ENCODE measurements at regions not wholly inside any gene's neighbourhood (a gene's known extent, or its start where the extent isn't known, plus 50 kb on each side); places are given as distances from the start of the nearest gene placed in this dataset.

- Histone ChIP-seq H3K27me3 (ENCODE audit: insufficient read depth, poor library complexity, severe bottlenecking) (peaks cover 4% of the 10 kb centered on the region), H3K4me3 (replicated peaks; ENCODE audit: insufficient read depth, low read length) (no peak overlapping the region), H3K27ac (replicated peaks) (no peak overlapping the region)
- DNase-seq (ENCODE audit: low read depth in 1 of 2, low spot score in 1 of 2): no peak
- TF ChIP-seq GABPA (IDR thresholded peaks at IDR 0.05; ENCODE audit: low read depth) (no peak), POLR2AphosphoS5 (IDR thresholded peaks at IDR 0.05; ENCODE audit: low read depth) (no peak), CTCF (IDR thresholded peaks at IDR 0.05; ENCODE audit: insufficient read depth, low read length) (no peak), REST (IDR thresholded peaks at IDR 0.05; ENCODE audit: insufficient replicate concordance, low read depth) (no peak)
These were observed 497.4 kb upstream of the PODXL start for GRCh38 chr7:132053871-132054270.

DNA sequence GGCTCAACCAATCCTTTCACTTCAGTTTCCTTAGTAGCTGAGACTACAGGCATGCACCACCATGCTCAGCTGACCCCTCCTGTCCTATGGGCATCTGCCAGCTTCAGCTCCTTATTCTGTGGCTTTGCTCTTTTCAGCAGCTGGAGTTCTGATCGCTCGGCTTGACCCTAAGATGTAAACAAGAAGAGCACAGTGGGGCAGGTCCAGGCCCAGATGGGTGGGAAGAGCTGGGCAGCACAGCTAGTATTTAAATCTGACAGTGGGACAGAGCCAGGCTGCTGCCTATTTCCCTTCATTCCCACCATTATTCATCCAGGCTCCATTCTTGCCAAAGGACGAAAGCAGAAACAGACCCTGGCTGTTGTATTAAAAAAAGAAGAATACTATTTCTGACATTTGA is 494.9 kb upstream of the PODXL start:
- Histone ChIP-seq H3K4me3 (replicated peaks; ENCODE audit: insufficient read depth, low read length) (no peak overlapping the region), H3K27ac (replicated peaks) (no peak overlapping the region), H3K27me3 (ENCODE audit: insufficient read depth, poor library complexity, severe bottlenecking) (peaks cover 4% of the 10 kb centered on the region)
- no peak for DNase-seq (ENCODE audit: low read depth in 1 of 2, low spot score in 1 of 2)
- TF ChIP-seq CTCF (IDR thresholded peaks at IDR 0.05; ENCODE audit: insufficient read depth, low read length) (no peak), POLR2AphosphoS5 (IDR thresholded peaks at IDR 0.05; ENCODE audit: low read depth) (no peak), SPI1 (IDR thresholded peaks at IDR 0.05; ENCODE audit: borderline replicate concordance, low read depth) (no peak), REST (IDR thresholded peaks at IDR 0.05; ENCODE audit: insufficient replicate concordance, low read depth) (no peak), GABPA (IDR thresholded peaks at IDR 0.05; ENCODE audit: low read depth) (no peak)

- Histone ChIP-seq H3K4me3 (replicated peaks; ENCODE audit: insufficient read depth, low read length) (no peak overlapping the region), H3K27ac (replicated peaks) (no peak overlapping the region), H3K27me3 (ENCODE audit: insufficient read depth, poor library complexity, severe bottlenecking) (no peaks in the 10 kb centered on the region)
- DNase-seq (ENCODE audit: low read depth in 1 of 2, low spot score in 1 of 2): peak in 1 of 2 experiments; percentile 18
- TF ChIP-seq POLR2AphosphoS5 (IDR thresholded peaks at IDR 0.05; ENCODE audit: low read depth) (no peak), REST (IDR thresholded peaks at IDR 0.05; ENCODE audit: insufficient replicate concordance, low read depth) (no peak), CTCF (IDR thresholded peaks at IDR 0.05; ENCODE audit: insufficient read depth, low read length) (peak; percentile 36), SPI1 (IDR thresholded peaks at IDR 0.05; ENCODE audit: borderline replicate concordance, low read depth) (no peak), GABPA (IDR thresholded peaks at IDR 0.05; ENCODE audit: low read depth) (no peak)
These were observed 493.3 kb upstream of the PODXL start for GRCh38 chr7:132049462-132050304.
